Stimulated activated naive CD8-positive, alpha-beta T cell treated with anti-CD3 and anti-CD28 coated beads, Interleukin-15, amount 100 ng/mL, for 72 hours (primary cell): ENCODE measurements at regions not wholly inside any gene's neighbourhood (a gene's known extent, or its start where the extent isn't known, plus 50 kb on each side); places are given as distances from the start of the nearest gene placed in this dataset.

Source experiments
- ATAC-seq: fragments of 150-1000 bp; cut with Tn5 transposase; 2 replicates; pipeline ENCODE4 v1.10.0; 2021; ENCODE audit warnings: mild to moderate bottlenecking, moderate library complexity
- DNase-seq, 2 donors: peaks; one replicate each; pipeline ENCODE4 v3.0.0; 2021 to 2022
- H3K27ac Mint-ChIP-seq, 2 donors: one replicate each; pipeline ENCODE4 v1.8.0; 2022; ENCODE audit warnings: mild to moderate bottlenecking in 2 of 2, mixed read lengths in 2 of 2, moderate library complexity in 2 of 2
- H3K27me3 Mint-ChIP-seq: one replicate; pipeline ENCODE4 v1.8.0; 2022; ENCODE audit warnings: mixed read lengths
- H3K4me1 Mint-ChIP-seq: one replicate; pipeline ENCODE4 v1.8.0; 2022; ENCODE audit warnings: mild to moderate bottlenecking, mixed read lengths
- H3K4me3 Mint-ChIP-seq, 2 donors: one replicate each; pipeline ENCODE4 v1.8.0; 2022; ENCODE audit warnings: mild to moderate bottlenecking in 2 of 2, mixed read lengths in 2 of 2, moderate library complexity in 1 of 2
- H3K9me3 Mint-ChIP-seq, 2 donors: one replicate each; pipeline ENCODE4 v1.8.0; 2022; ENCODE audit warnings: mixed read lengths in 2 of 2

GRCh38 chr2:128405467-128405900 is 86.8 kb upstream of the HS6ST1 start:
- H3K4me3 Mint-ChIP-seq = no peak overlapping the region
- no peak overlapping the region for H3K27ac Mint-ChIP-seq
- ATAC-seq (no peak), DNase-seq (no peak)
- no peaks in the 10 kb centered on the region for H3K4me1 Mint-ChIP-seq
- peaks cover 22% of the 10 kb centered on the region for H3K27me3 Mint-ChIP-seq
- no peaks in the 10 kb centered on the region for H3K9me3 Mint-ChIP-seq

DNA sequence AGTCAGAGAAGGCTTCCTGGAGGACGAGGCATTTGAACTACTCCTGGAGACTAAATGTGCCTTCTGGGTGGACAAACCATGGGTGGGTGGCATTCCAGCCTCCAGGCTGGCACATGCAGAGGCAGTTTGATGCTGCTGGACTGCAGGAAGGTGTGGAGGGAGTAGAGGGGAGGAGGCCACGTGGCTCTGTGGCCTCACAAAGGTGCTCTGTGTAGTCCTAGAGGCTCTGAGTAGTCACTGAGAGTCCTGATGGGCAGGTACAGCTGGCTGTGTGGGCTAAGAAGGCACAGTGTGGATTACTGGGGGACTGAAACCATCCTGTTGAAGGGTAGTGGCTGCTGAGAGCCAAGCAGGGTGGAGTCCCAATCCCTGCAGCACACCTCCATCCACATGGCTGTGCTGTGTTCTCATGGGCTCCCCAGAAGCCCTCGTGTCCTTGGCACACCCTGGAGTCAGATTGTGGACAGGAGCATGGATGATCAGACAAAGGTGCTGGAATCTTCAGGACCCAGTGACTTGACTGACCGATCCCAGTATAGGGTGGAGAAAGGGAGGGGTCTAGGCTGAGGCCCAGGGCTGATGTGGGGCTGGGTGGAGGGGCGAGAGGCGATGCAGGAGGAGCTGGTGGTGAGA is 87.4 kb upstream of the HS6ST1 start:
- H3K4me1 Mint-ChIP-seq = no peaks in the 10 kb centered on the region
- no peak overlapping the region for H3K27ac Mint-ChIP-seq
- no peaks in the 10 kb centered on the region for H3K9me3 Mint-ChIP-seq
- no peak overlapping the region for H3K4me3 Mint-ChIP-seq
- no peak for ATAC-seq
- DNase-seq = no peak
- peaks cover 16% of the 10 kb centered on the region for H3K27me3 Mint-ChIP-seq

GRCh38 chr2:128406736-128407554 is 88.3 kb upstream of the HS6ST1 start:
- no peaks in the 10 kb centered on the region for H3K9me3 Mint-ChIP-seq

DNA sequence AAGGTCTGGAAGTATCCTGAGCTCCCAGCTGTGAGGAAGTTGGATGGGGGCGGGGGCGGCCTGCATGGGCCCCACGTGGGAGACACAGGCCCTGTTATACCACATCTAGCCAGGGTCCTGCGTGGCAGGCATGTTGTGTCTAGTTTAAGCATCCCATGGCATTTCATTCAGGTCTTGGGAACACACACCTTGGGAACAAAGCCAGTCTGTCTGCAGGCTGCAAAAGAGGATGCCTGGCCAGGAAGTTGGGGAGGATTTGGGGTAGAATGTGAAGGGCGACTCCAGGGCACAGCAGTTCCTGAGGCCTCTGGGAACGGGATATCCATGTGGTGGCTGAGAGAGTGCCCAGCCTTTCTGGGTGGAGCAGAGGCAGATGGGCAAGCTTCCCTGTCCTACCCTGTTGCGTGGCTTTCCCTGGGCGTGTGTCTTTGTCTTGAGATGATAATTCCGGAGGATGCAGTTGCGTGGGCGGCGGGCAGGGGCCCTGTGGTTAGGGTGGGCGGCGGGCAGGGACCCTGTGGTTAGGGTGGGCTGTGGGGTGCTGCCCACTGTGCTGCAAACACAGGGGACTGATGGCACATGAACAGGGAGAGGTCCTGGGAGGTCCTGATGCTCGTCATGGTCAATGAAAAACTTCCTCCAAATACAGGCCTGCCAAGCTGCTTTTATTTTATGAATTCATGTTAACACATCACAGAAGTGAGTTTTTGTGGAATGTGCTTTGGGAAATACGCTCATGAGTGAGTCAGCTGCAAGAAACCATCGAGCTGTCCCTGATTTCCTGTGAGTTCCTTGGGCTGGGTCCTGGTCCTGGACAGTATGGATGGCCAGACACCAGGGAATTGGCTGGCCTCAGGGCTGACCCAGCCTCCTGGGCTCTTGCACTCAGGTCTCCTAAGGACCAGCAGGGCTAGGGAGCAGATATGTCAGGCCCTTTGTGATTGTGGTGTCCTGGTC is 90.0 kb upstream of the HS6ST1 start:
- no peak for DNase-seq
- H3K27me3 Mint-ChIP-seq = peaks cover under 1% of the 10 kb centered on the region

More at GRCh38 chr2:128406736-128407554, 88.3 kb upstream of the HS6ST1 start:
- no peaks in the 10 kb centered on the region for H3K4me1 Mint-ChIP-seq
- peaks cover 13% of the 10 kb centered on the region for H3K27me3 Mint-ChIP-seq
- DNase-seq (no peak), ATAC-seq (no peak)
- H3K4me3 Mint-ChIP-seq = no peak overlapping the region
- no peak overlapping the region for H3K27ac Mint-ChIP-seq

GRCh38 chr2:128409326-128410034 is 90.8 kb upstream of the HS6ST1 start:
- H3K9me3 Mint-ChIP-seq = no peaks in the 10 kb centered on the region
- DNase-seq (no peak), ATAC-seq (no peak)
- H3K27me3 Mint-ChIP-seq = no peaks in the 10 kb centered on the region
- H3K4me3 Mint-ChIP-seq = no peak overlapping the region
- no peaks in the 10 kb centered on the region for H3K4me1 Mint-ChIP-seq
- H3K27ac Mint-ChIP-seq = peak overlapping the region in 1 of 2 donors; percentile 63

More for the DNA sequence above, 90.0 kb upstream of the HS6ST1 start:
- H3K4me3 Mint-ChIP-seq = no peak overlapping the region
- no peak for ATAC-seq
- H3K9me3 Mint-ChIP-seq = no peaks in the 10 kb centered on the region
- H3K27ac Mint-ChIP-seq = peak overlapping the region in 1 of 2 donors; percentile 40
- no peaks in the 10 kb centered on the region for H3K4me1 Mint-ChIP-seq

DNA sequence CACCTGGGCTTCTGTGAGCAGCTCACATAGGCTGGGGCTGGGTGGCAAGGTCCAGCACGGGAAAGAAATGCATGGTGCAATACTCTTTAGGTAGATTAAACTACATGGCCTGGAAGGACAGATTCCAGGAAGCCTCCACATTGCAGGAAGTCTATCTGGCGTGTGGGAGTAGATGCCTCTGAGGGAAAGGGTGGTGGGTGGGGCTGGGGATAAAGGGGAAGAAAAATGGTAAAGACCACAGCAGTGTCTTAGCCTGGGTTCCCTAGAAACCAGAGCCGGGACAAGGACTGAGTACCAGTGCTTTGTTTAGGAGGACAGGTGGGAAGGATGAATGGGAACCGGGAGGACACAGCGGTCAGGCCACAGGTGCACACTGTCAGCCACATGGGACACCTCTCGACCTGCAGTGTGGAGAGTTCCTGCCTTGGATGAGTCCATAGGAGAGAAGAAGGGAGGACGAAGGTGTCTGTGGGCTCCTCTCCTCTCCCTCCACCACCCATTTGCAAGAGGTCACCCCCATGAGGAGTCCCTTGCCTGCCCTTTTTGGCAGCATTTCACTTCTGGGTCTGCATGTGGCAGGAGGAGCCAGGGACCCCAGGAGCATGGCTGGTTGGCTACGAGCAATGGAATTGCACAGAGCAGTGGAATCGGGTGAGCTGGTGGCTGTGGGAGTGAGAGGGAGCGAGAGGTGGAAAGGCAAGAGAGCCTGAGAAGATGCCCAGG is 91.5 kb upstream of the HS6ST1 start:
- no peaks in the 10 kb centered on the region for H3K4me1 Mint-ChIP-seq
- H3K27me3 Mint-ChIP-seq = no peaks in the 10 kb centered on the region
- no peak for ATAC-seq
- no peak overlapping the region for H3K4me3 Mint-ChIP-seq
- H3K27ac Mint-ChIP-seq = peak overlapping the region in 1 of 2 donors; percentile 63
- DNase-seq = no peak
- no peaks in the 10 kb centered on the region for H3K9me3 Mint-ChIP-seq

DNA sequence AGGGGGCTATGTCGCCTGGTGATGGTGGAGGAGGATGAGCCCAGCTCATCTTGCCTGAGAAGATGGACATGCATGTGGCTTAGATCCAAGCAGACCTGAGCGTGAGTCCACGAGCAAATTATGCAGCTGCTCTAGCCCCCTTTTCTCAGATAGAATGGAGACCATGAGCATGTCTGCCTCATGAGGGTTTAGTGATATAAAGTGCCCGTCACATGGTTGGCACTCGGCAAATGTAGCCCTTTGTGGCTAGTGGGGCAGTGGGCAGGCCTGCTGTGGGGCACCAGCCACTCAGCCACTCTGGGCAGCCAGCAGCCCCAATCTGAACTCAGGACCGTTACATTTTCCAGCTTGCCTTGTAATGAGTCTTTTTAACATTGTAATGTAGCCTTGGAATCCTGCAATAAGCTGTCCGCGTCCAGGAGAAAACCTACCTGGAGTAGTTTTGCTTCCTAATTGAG is 92.1 kb upstream of the HS6ST1 start:
- Mint-ChIP-seq H3K9me3 (no peaks in the 10 kb centered on the region), H3K4me1 (no peaks in the 10 kb centered on the region), H3K4me3 (no peak overlapping the region), H3K27ac (no peak overlapping the region), H3K27me3 (no peaks in the 10 kb centered on the region)
- DNase-seq (no peak), ATAC-seq (no peak)

DNA sequence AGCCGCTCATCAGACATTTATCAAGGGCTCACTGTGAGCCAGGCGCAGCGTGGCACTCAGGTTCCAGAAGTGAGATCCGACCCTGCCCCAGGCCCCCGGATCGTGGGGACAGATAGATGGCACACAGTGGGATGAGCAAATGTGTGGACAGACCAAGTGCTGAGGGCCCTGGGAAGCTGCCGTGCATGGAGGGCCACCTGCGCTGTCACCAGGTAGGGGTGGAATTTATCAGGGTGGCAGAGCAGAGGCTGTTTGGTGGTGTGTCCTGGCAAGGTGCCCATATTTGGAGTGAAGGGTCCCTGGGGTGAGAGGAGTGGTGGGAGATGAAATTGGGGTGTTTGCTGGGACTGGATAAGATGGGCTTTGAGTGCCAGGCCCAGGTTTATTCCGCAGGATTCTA is 92.8 kb upstream of the HS6ST1 start:
- no peaks in the 10 kb centered on the region for H3K9me3 Mint-ChIP-seq
- H3K4me1 Mint-ChIP-seq = no peaks in the 10 kb centered on the region
- ATAC-seq = no peak
- H3K27ac Mint-ChIP-seq = peak overlapping the region in 1 of 2 donors; percentile 29
- DNase-seq = no peak
- no peak overlapping the region for H3K4me3 Mint-ChIP-seq
- no peaks in the 10 kb centered on the region for H3K27me3 Mint-ChIP-seq

GRCh38 chr2:128412181-128412871 is 93.7 kb upstream of the HS6ST1 start:
- Mint-ChIP-seq H3K27ac (no peak overlapping the region), H3K9me3 (no peaks in the 10 kb centered on the region), H3K27me3 (no peaks in the 10 kb centered on the region), H3K4me1 (no peaks in the 10 kb centered on the region), H3K4me3 (no peak overlapping the region)
- DNase-seq (no peak), ATAC-seq (no peak)

GRCh38 chr2:128413014-128413717 is 94.5 kb upstream of the HS6ST1 start:
- H3K4me3 Mint-ChIP-seq = no peak overlapping the region
- H3K4me1 Mint-ChIP-seq = no peaks in the 10 kb centered on the region
- H3K27ac Mint-ChIP-seq = peak overlapping the region in 1 of 2 donors; percentile 48
- ATAC-seq (no peak), DNase-seq (no peak)
- no peaks in the 10 kb centered on the region for H3K27me3 Mint-ChIP-seq
- H3K9me3 Mint-ChIP-seq = no peaks in the 10 kb centered on the region

GRCh38 chr2:128413718-128414341 is 95.2 kb upstream of the HS6ST1 start:
- H3K9me3 Mint-ChIP-seq = no peaks in the 10 kb centered on the region
- H3K27ac Mint-ChIP-seq = peak overlapping the region in 1 of 2 donors; percentile 48
- no peak for DNase-seq
- no peak overlapping the region for H3K4me3 Mint-ChIP-seq
- H3K4me1 Mint-ChIP-seq = no peaks in the 10 kb centered on the region
- no peak for ATAC-seq
- H3K27me3 Mint-ChIP-seq = no peaks in the 10 kb centered on the region

DNA sequence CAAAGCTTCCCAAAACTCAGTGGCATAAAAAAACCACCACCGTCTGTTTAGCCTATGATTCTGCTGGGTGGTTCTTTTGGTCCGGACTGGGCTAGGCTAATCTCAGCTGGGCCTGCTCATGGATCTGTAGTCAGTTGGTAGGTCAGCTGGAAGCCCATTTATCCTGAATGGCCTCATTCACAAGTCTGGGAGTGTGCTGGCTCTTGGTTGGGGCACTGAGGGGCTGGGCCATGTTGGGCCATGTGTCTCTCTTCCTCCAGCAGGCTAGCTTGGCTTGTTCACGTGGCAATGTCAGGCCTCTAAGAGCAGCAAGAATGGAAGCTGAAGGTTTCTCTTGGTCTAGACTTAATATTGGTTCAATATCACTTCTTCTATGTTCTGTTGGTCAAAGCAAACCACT is 95.7 kb upstream of the HS6ST1 start:
- Mint-ChIP-seq H3K27me3 (no peaks in the 10 kb centered on the region), H3K4me3 (no peak overlapping the region), H3K4me1 (no peaks in the 10 kb centered on the region), H3K9me3 (no peaks in the 10 kb centered on the region), H3K27ac (no peak overlapping the region)
- DNase-seq (no peak), ATAC-seq (no peak)
